Heart left ventricle (tissue), 13 donors: ENCODE measurements at regions not wholly inside any gene's neighbourhood (a gene's known extent, or its start where the extent isn't known, plus 50 kb on each side); places are given as distances from the start of the nearest gene placed in this dataset.

Experiments
- POLR2A ChIP-seq, 2 donors: fragments of 450-650 bp; IDR thresholded peaks; one replicate each; pipeline ENCODE4 v1.6.1; 2017; ENCODE audit warnings: antibody characterized with exemption in 2 of 2, mild to moderate bottlenecking in 2 of 2, moderate library complexity in 2 of 2
- TF ChIP-seq, protein P1 (sequence below), 12 donors: fragments of 200-600 bp; sonication (generic) in 4 of 12; IDR thresholded peaks; one replicate each; pipeline versions ENCODE4 v1.5.0 to v1.8.0; 2018 to 2022; ENCODE audit warnings: antibody characterized with exemption in 12 of 12, mild to moderate bottlenecking in 5 of 12
- donor health status: ischemic (EF 13 %, LVEDD 7.1; RV severe dilation, severe dysfunction).
- donor health status: DM: no; HTN: yes; CAD: no.
- donor health status: DM: no; HTN: no; CAD: no.
- donor health status: ischemic (EF 25% LVEDD 6.9; RV normal size, moderate dysfunction).
- donor health status: ischemic (EF 25% LVEDD 5.7; RV mildly dilated, moderate dysfunction).
- donor health status: ischemic (EF 35%, LVEDD 5.7; RV mildly dilated, moderate dysfunction).
- donor health status: nonischemic (EF 11% LVEDD 7.7; RV severe dilation, severe dysfunction).
- donor health status: DM: yes; HTN: yes; CAD: no.
- donor health status: PGD.
- donor health status: ischemic (EF 29% LVEDD 5.4; RV normal size, mild dysfunction).
- donor health status: nonischemic (EF 23%, LVEDD 6.1; RV moderate dilation, normal function).

DNA sequence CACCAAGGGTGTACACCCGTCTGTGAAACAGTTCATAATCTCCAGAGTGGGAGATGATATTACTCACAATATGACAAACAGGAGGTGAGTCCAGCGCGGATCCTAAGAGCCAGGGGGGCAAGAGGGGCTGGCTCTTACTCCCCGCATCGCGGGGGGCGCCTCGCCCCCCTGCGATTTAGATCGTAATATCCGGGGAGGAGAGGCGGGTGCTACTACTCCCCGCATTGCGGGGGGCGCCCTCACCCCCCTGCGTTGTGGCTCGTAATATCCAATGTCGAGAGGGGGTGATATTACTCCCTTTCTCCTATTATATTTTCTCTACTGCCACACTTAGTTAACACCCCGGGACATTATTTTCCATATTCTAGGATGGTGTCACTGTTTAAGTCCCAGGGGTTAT, 131.9 kb downstream of the ADRA2C start:
- TF ChIP-seq, protein P1, sequence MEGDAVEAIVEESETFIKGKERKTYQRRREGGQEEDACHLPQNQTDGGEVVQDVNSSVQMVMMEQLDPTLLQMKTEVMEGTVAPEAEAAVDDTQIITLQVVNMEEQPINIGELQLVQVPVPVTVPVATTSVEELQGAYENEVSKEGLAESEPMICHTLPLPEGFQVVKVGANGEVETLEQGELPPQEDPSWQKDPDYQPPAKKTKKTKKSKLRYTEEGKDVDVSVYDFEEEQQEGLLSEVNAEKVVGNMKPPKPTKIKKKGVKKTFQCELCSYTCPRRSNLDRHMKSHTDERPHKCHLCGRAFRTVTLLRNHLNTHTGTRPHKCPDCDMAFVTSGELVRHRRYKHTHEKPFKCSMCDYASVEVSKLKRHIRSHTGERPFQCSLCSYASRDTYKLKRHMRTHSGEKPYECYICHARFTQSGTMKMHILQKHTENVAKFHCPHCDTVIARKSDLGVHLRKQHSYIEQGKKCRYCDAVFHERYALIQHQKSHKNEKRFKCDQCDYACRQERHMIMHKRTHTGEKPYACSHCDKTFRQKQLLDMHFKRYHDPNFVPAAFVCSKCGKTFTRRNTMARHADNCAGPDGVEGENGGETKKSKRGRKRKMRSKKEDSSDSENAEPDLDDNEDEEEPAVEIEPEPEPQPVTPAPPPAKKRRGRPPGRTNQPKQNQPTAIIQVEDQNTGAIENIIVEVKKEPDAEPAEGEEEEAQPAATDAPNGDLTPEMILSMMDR (IDR thresholded peaks at IDR 0.05): no peak
- no peak for TF ChIP-seq POLR2A (IDR thresholded peaks at IDR 0.05)
